DND-41 (cell line): ENCODE measurements at regions not wholly inside any gene's neighbourhood (a gene's known extent, or its start where the extent isn't known, plus 50 kb on each side); places are given as distances from the start of the nearest gene placed in this dataset.

Experiments
- ATAC-seq: fragments of 200-7000 bp; cut with Tn5 transposase; 3 replicates; pipeline ENCODE4 v1.9.1; 2021; ENCODE audit warnings: low read depth; ENCODE audit not compliant: insufficient read depth
- DNase-seq: peaks from one replicate; pipeline ENCODE4 v3.0.0-alpha.2; 2020
- H2AFZ ChIP-seq: 2 replicates; pipeline ENCODE4 v1.6.0; 2012; ENCODE audit warnings: low read depth, low read length
- H3K27ac ChIP-seq: 2 replicates; pipeline ENCODE4 v1.5.1; 2012; ENCODE audit warnings: low read length, inconsistent platforms
- H3K27me3 ChIP-seq: fragments of 200-600 bp; sonication (generic); 2 replicates; pipeline ENCODE4 v1.6.0; 2012; ENCODE audit warnings: low read length, mild to moderate bottlenecking, inconsistent platforms; ENCODE audit not compliant: insufficient read depth, poor library complexity
- H3K36me3 ChIP-seq: 2 replicates; pipeline ENCODE4 v1.5.1; 2012; ENCODE audit warnings: low read length, inconsistent platforms; ENCODE audit not compliant: insufficient read depth
- H3K4me1 ChIP-seq: 2 replicates; pipeline ENCODE4 v1.5.1; 2012; ENCODE audit warnings: mild to moderate bottlenecking, low read length; ENCODE audit not compliant: insufficient read depth
- H3K4me2 ChIP-seq: 2 replicates; pipeline ENCODE4 v1.6.0; 2012; ENCODE audit warnings: mild to moderate bottlenecking, moderate library complexity, low read length, inconsistent platforms; ENCODE audit not compliant: insufficient read depth
- H3K4me3 ChIP-seq, 2 experiments: fragments of 200-600 bp in 1 of 2; shearing (Covaris generic) in 1 of 2; 2 replicates each; pipeline ENCODE4 v1.5.1; 2012 to 2016; ENCODE audit warnings: inconsistent platforms in 2 of 2, low read length in 2 of 2, mild to moderate bottlenecking in 2 of 2, low read depth in 1 of 2, moderate library complexity in 1 of 2
- H3K79me2 ChIP-seq: 2 replicates; pipeline ENCODE4 v1.6.0; 2012; ENCODE audit warnings: low read length, inconsistent platforms; ENCODE audit not compliant: insufficient read depth
- H3K9ac ChIP-seq: 2 replicates; pipeline ENCODE4 v1.6.0; 2012; ENCODE audit warnings: low read depth, mild to moderate bottlenecking, inconsistent platforms, low read length, moderate library complexity
- H3K9me3 ChIP-seq: 2 replicates; pipeline ENCODE4 v1.5.1; 2012; ENCODE audit warnings: low read length, moderate library complexity, mild to moderate bottlenecking, inconsistent platforms; ENCODE audit not compliant: insufficient read depth, severe bottlenecking
- H4K20me1 ChIP-seq: 2 replicates; pipeline ENCODE4 v1.6.0; 2012; ENCODE audit warnings: low read length; ENCODE audit not compliant: insufficient read depth
- CTCF ChIP-seq: IDR thresholded peaks from 2 replicates; pipeline ENCODE4 v1.5.1; 2012; ENCODE audit warnings: borderline replicate concordance, low read length, moderate library complexity, mild to moderate bottlenecking; ENCODE audit not compliant: poor library complexity, severe bottlenecking; ENCODE audit errors: extremely low read depth
- EZH2 ChIP-seq: IDR thresholded peaks from 3 replicates; pipeline ENCODE4 v1.6.1; 2012; ENCODE audit warnings: borderline replicate concordance, low read depth, mild to moderate bottlenecking, moderate library complexity, low read length, inconsistent platforms; ENCODE audit not compliant: severe bottlenecking

- ATAC-seq (no peak), DNase-seq (no peak)
- Histone ChIP-seq H3K9me3 (no peaks in the 10 kb centered on the region), H3K4me3 (no peak overlapping the region), H3K27ac (no peak overlapping the region), H3K79me2 (no peaks in the 10 kb centered on the region), H3K36me3 (no peaks in the 10 kb centered on the region), H3K4me2 (no peak overlapping the region), H2AFZ (no peak overlapping the region), H4K20me1 (no peaks in the 10 kb centered on the region), H3K9ac (no peak overlapping the region), H3K27me3 (no peaks in the 10 kb centered on the region), H3K4me1 (no peaks in the 10 kb centered on the region)
- TF ChIP-seq EZH2 = no peak
- TF ChIP-seq CTCF = no peak
These were observed 119.5 kb upstream of the TLE4 start for GRCh38 chr9:79452265-79452664.

DNA sequence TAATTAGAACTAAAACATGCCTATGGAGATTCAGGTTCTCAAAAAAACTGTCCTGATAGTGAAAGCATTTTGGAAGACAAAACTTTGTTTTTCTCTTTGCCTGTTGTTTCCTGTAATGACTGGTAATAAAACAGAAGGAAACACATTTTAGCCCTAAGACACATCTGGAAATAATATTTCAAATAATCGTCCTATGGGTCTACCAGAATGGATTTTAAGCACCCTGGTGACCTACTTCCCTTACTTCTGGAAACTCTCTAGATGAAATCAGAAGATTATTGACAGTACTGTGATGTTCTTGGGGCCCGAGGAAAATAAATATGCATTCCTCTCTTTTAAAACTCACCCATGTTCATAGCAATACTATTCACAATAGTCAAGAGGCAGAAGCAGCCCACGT is 110.1 kb upstream of the TLE4 start:
- TF ChIP-seq CTCF = no peak
- TF ChIP-seq EZH2 = no peak
- H3K9ac ChIP-seq = no peak overlapping the region
- no peak overlapping the region for H3K27ac ChIP-seq
- H3K36me3 ChIP-seq = no peaks in the 10 kb centered on the region
- H3K4me2 ChIP-seq = no peak overlapping the region
- no peaks in the 10 kb centered on the region for H3K9me3 ChIP-seq
- H2AFZ ChIP-seq = no peak overlapping the region
- ATAC-seq = no peak
- H3K27me3 ChIP-seq = no peaks in the 10 kb centered on the region
- no peaks in the 10 kb centered on the region for H3K79me2 ChIP-seq
- H3K4me1 ChIP-seq = no peaks in the 10 kb centered on the region
- no peak for DNase-seq
- no peak overlapping the region for H3K4me3 ChIP-seq
- no peaks in the 10 kb centered on the region for H4K20me1 ChIP-seq

GRCh38 chr9:79465156-79465555 is 106.6 kb upstream of the TLE4 start:
- no peaks in the 10 kb centered on the region for H4K20me1 ChIP-seq
- DNase-seq (no peak), ATAC-seq (no peak)
- no peaks in the 10 kb centered on the region for H3K79me2 ChIP-seq
- no peaks in the 10 kb centered on the region for H3K36me3 ChIP-seq
- H3K4me3 ChIP-seq = no peak overlapping the region
- no peak overlapping the region for H2AFZ ChIP-seq
- H3K4me1 ChIP-seq = no peaks in the 10 kb centered on the region
- H3K4me2 ChIP-seq = no peak overlapping the region
- H3K27me3 ChIP-seq = no peaks in the 10 kb centered on the region
- TF ChIP-seq CTCF (no peak), EZH2 (no peak)
- H3K9ac ChIP-seq = no peak overlapping the region
- H3K9me3 ChIP-seq = no peaks in the 10 kb centered on the region
- H3K27ac ChIP-seq = no peak overlapping the region

DNA sequence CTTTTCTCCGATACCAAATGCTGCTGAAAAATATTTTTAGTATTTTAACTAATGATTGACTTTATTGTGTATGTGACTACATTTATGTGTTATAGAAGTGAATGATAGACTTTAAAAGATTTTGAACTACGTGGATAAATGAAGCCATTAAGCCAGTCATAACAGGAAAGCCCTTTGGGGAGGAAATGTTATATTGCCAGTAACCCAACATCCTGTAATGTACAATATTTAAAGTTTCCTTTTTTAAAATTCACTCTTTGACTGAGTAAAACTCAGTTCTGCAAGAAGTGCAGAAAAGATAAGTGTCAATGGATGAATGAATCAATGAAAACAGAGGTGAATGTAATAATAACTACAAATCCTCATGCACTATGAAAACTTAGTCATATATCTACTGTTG is 102.6 kb upstream of the TLE4 start:
- Histone ChIP-seq H3K27ac (no peak overlapping the region), H3K4me1 (no peaks in the 10 kb centered on the region), H3K27me3 (no peaks in the 10 kb centered on the region), H3K79me2 (no peaks in the 10 kb centered on the region), H2AFZ (no peak overlapping the region), H3K9me3 (no peaks in the 10 kb centered on the region), H4K20me1 (no peaks in the 10 kb centered on the region), H3K9ac (no peak overlapping the region), H3K4me3 (no peak overlapping the region), H3K36me3 (no peaks in the 10 kb centered on the region), H3K4me2 (no peak overlapping the region)
- TF ChIP-seq CTCF (no peak), EZH2 (no peak)
- DNase-seq (no peak), ATAC-seq (no peak)
